ENCODE measurements at regions not wholly inside any gene's neighbourhood (a gene's known extent, or its start where the extent isn't known, plus 50 kb on each side); places are given as distances from the start of the nearest gene placed in this dataset.

DNA sequence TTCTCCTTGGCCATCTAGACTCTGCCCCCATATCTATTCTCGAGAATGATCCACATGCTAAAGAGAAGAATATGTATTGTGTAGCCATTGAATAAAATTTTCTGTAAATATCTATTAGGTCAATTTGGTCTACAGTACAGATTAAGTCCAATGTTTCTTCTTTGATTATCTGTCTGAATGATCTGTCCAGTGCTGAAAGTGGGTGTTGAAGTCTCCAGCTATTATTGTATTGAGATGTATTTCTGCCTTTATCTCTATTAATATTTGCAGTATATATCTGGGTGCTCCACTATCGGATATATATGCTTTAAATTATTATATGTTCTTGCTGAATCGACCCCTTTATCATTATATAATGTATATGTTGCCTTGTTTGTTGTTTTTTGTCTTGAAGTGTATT, 384.9 kb upstream of the ROBO1 start:
- no peak overlapping the region for H3K4me3 ChIP-seq (ENCODE audit: low read depth, low read length)
- TF ChIP-seq, protein P1, sequence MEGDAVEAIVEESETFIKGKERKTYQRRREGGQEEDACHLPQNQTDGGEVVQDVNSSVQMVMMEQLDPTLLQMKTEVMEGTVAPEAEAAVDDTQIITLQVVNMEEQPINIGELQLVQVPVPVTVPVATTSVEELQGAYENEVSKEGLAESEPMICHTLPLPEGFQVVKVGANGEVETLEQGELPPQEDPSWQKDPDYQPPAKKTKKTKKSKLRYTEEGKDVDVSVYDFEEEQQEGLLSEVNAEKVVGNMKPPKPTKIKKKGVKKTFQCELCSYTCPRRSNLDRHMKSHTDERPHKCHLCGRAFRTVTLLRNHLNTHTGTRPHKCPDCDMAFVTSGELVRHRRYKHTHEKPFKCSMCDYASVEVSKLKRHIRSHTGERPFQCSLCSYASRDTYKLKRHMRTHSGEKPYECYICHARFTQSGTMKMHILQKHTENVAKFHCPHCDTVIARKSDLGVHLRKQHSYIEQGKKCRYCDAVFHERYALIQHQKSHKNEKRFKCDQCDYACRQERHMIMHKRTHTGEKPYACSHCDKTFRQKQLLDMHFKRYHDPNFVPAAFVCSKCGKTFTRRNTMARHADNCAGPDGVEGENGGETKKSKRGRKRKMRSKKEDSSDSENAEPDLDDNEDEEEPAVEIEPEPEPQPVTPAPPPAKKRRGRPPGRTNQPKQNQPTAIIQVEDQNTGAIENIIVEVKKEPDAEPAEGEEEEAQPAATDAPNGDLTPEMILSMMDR (IDR thresholded peaks at IDR 0.05; ENCODE audit: insufficient read depth, low read length, severe bottlenecking) = no peak
- H3K27me3 ChIP-seq (ENCODE audit: control insufficient read depth, insufficient read depth, low read length) = no peaks in the 10 kb centered on the region
- DNase-seq (ENCODE audit: low read depth) (no peak), FAIRE-seq (no peak)
- H3K36me3 ChIP-seq (ENCODE audit: control insufficient read depth, insufficient read depth, low read length) = no peaks in the 10 kb centered on the region

DNA sequence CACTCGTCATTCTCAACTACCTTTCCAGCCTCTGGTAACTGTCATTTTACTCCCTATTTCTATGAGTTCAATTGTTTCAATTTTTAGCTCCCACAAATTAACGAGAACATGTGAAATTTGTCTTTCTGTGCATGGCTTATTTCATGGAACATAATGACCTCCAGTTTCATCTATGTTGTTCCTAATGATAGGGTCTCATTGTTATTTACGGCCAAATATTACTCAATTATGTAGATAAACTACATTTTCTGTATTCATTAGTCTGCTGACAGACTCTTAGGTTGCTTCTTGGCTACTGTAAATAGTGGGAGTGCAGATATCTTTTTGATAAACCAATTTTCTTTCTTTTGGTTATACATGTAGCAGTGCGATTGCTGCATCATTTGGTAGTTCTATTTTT, 374.9 kb upstream of the ROBO1 start:
- no peaks in the 10 kb centered on the region for H3K36me3 ChIP-seq (ENCODE audit: control insufficient read depth, insufficient read depth, low read length)
- TF ChIP-seq, protein P1 (IDR thresholded peaks at IDR 0.05; ENCODE audit: insufficient read depth, low read length, severe bottlenecking) = no peak
- FAIRE-seq (no peak), DNase-seq (ENCODE audit: low read depth) (no peak)
- H3K27me3 ChIP-seq (ENCODE audit: control insufficient read depth, insufficient read depth, low read length) = no peaks in the 10 kb centered on the region
- H3K4me3 ChIP-seq (ENCODE audit: low read depth, low read length) = no peak overlapping the region

DNA sequence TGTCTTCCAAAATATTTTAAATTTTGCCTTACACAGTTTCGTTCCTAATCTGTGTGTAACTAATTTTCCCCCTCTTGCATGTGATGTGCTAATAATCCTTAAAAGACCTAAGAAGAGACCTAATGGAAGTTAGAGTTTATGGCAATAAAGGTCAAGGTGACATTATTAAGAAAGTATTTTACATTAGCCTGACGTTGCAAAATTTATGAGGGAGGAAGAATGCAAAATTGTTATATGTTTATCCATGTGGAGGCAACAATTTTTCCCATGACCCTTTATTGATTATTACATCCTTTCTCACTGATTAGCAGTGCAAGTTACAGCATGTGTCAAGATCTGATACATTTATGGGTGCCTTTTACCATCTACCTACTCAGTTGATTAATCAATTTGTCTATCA, 373.8 kb upstream of the ROBO1 start:
- no peak for DNase-seq (ENCODE audit: low read depth)
- H3K27me3 ChIP-seq (ENCODE audit: control insufficient read depth, insufficient read depth, low read length) = no peaks in the 10 kb centered on the region
- H3K4me3 ChIP-seq (ENCODE audit: low read depth, low read length) = no peak overlapping the region
- H3K36me3 ChIP-seq (ENCODE audit: control insufficient read depth, insufficient read depth, low read length) = no peaks in the 10 kb centered on the region
- no peak for FAIRE-seq
- TF ChIP-seq, protein P1 (IDR thresholded peaks at IDR 0.05; ENCODE audit: insufficient read depth, low read length, severe bottlenecking) = no peak

DNA sequence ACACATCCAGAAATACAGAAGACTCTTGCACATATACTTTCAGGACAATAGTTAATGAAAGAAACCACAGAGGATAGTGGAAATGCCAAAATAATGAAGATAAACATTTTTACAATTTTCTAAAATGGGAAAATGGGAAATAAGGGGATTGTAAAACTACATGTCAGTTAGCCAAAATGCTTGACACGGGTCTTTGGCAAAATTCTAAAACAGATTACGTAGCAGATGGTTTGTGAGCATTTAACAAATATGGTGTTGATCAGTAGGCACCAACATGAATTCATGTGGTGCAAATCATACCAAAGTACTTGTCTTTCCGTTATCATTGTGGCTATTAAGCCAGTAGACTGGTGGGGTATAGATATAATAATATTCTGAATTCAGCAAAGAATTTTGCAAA, 348.5 kb upstream of the ROBO1 start:
- no peak for DNase-seq (ENCODE audit: low read depth)

DNA sequence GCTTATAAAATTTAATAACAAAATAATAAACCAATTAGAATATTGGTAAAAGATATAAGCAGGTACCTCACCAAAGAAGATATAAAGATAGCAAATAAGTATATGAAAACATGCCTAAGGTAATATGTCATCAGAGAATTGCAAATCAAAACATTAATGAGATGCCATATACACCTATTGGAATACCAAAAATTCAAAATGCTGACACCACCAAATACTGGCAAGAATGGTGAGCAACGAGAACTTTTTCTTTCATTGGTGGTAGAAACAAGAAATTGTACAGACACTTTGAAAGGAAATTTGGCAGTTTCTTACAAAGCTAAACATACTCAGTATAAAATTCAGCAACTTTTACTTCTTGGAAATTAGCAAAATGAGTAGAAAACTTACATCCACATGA, 346.9 kb upstream of the ROBO1 start:
- H3K27me3 ChIP-seq (ENCODE audit: control insufficient read depth, insufficient read depth, low read length) = no peaks in the 10 kb centered on the region
- TF ChIP-seq, protein P1 (IDR thresholded peaks at IDR 0.05; ENCODE audit: insufficient read depth, low read length, severe bottlenecking) = no peak
- H3K36me3 ChIP-seq (ENCODE audit: control insufficient read depth, insufficient read depth, low read length) = no peaks in the 10 kb centered on the region
- no peak for FAIRE-seq
- H3K4me3 ChIP-seq (ENCODE audit: low read depth, low read length) = no peak overlapping the region
- no peak for DNase-seq (ENCODE audit: low read depth)

More for the DNA sequence above, 348.5 kb upstream of the ROBO1 start:
- no peak for FAIRE-seq
- Histone ChIP-seq H3K4me3 (ENCODE audit: low read depth, low read length) (no peak overlapping the region), H3K36me3 (ENCODE audit: control insufficient read depth, insufficient read depth, low read length) (no peaks in the 10 kb centered on the region), H3K27me3 (ENCODE audit: control insufficient read depth, insufficient read depth, low read length) (no peaks in the 10 kb centered on the region)
- TF ChIP-seq, protein P1 (IDR thresholded peaks at IDR 0.05; ENCODE audit: insufficient read depth, low read length, severe bottlenecking) = no peak

DNA sequence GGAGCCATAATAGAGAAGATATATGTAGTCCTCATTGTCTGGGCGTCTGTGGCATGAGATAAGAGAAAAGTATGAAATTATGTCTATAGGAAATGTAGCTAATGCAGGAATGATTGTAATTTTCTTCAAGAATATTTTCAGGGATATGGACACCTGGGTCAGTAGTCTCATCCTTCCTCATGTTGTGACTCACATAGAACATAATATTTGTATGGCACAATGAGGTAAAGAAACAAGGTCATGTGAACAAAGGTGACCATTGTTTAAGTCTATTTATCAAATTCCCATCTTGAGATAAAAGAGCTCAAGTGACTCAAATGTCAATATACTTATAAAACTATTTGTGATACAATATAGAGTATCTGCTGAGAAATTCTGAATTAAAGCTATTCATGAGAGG, 345.5 kb upstream of the ROBO1 start:
- DNase-seq (ENCODE audit: low read depth) = no peak
- TF ChIP-seq, protein P1 (IDR thresholded peaks at IDR 0.05; ENCODE audit: insufficient read depth, low read length, severe bottlenecking) = no peak
- no peak for FAIRE-seq
- H3K36me3 ChIP-seq (ENCODE audit: control insufficient read depth, insufficient read depth, low read length) = no peaks in the 10 kb centered on the region
- no peak overlapping the region for H3K4me3 ChIP-seq (ENCODE audit: low read depth, low read length)
- no peaks in the 10 kb centered on the region for H3K27me3 ChIP-seq (ENCODE audit: control insufficient read depth, insufficient read depth, low read length)

All from bronchial epithelial cell (primary cell).